GM21619 (cell line): ENCODE measurements at regions not wholly inside any gene's neighbourhood (a gene's known extent, or its start where the extent isn't known, plus 50 kb on each side); places are given as distances from the start of the nearest gene placed in this dataset.
"Not testable (repeated sequence)": the region's sequence is repeated elsewhere in the genome, so short reads cannot be mapped to it uniquely, and the experiment has no call there.

Experiments
- ATAC-seq: cut with Tn5 transposase; IDR thresholded peaks from one replicate; pipeline ENCODE4 v1.9.1; 2021; ENCODE audit not compliant: unreplicated experiment

DNA sequence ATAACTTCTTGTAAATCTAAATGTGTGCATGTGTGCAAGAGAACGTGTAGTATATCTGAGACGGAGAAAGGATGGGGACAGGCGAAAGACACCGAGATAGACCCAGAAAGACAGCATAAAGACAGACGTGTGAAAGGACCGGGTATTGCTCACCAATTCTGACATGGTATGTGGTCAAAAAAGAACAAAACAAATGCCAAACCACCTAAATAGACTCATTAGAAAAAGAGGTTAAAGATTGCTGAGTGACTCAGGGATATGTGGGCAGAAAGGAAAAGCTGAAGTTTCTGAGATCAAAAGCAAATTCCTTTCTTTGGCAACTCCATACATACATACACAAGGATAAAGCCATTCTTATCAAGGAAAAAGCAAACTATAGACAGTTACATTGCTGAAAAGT lies 179.7 kb upstream of the TSC22D1 start:
- ATAC-seq = no peak

DNA sequence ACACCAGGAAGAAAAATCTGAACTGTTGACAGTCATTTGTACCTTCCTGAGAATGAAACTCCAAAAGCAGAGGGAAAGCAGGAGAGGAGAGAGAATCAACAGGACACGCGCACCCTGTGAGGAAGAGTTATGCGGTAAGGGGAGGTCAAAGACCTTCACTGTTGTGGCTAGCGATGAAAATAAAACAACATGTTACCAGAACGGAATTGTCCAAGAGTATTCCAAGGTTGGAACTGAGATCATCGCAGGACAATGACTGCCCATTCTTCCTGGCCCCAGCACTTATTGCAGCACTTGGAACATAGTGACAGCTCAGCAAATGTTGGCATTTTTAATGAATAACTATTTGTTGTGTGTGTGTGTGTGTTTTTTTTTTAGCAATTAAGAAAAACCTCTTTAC lies 176.0 kb upstream of the TSC22D1 start:
- no peak for ATAC-seq

DNA sequence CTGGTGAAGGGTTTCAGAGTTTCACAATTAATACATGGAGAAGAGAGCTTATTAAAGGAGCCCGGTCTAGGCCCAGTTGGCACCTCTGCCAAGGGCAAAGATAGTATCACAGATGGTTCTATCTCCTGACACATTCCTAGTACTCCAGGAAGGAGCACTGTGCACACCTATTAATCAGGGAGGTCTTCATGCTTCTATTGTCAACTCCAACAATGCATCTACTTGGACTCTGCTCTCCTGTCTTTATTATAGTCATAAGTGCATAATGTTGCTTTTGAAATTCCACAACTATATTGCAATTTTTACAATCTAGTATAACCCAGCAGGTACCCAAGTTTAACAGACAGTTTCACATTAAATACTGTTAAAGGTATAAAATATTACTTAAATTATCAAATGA lies 174.5 kb upstream of the TSC22D1 start:
- ATAC-seq = no peak

DNA sequence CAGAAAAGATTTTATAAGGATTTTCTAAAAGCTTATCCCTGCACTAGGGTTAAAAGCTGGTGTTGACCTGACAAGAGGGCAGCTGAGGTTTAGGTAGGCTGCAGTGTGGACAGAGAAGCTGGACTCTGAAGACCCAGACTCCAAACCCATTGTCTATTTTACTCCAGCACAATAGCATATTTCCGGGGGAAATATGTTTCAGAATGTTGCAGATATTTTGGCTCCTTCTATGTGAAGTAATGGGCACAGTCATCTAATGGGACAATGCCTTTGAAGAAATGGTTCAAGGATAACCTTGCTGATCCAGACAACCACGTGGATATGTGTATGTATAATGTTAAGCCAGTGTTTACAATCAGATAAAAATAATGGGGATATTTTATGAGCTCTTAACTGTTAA lies 173.8 kb upstream of the TSC22D1 start:
- no peak for ATAC-seq

DNA sequence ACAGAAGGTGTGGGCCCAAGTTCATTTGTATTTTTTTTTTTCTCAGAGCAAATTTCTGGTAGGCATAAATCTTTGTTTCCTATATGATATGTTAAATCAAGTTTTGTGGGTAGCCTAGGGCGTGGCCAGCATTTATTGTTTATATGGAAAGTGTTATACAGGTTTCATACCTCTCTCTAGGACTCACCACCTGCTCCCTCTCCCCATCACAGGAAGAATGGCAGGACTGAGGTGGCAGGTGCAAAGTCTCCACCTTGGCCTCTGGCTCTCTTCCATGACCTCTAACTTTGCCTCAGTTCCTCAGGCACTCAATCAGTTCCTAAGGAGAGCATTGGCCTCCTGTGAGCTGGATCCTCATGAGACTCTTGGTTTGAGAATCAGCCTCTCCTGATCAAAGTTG lies 172.3 kb upstream of the TSC22D1 start:
- no peak for ATAC-seq

DNA sequence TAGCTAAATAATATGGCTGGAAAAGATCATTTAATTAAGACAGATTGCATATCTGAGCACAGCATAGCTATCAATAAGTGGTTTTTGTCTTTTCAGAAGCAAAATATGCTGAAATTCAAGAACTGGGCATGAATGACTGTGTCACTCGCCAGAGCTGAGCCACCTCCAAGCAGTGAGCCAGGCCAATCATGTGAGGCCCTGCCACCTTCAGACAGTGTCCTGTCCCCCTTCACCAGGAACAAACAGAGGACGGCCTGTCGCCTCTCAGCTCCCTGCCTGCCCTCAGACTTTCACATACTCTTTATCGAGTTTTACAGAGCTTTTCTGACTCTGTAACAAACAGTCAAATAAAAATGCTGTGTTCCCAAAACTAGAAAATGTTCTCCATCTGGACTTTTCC lies 171.0 kb upstream of the TSC22D1 start:
- no peak for ATAC-seq

DNA sequence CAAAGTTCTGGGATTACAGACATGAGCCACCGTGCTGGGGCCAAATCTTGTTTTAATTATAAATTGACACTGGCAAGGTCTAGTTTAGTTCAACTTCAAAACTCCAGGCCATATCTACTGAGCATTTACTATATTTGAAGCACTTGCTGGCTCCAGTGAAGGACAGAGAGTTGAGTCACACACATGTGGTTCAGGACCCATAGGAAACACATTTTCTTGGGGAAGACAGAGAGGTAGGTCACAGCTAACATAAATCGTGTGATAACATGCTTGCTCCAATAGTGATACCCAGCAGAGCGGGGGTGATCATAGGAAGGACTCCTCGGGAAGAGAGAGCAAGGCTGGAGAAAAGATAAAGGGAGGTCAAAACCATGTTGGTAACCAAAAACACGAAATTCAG lies 170.6 kb upstream of the TSC22D1 start:
- no peak for ATAC-seq

DNA sequence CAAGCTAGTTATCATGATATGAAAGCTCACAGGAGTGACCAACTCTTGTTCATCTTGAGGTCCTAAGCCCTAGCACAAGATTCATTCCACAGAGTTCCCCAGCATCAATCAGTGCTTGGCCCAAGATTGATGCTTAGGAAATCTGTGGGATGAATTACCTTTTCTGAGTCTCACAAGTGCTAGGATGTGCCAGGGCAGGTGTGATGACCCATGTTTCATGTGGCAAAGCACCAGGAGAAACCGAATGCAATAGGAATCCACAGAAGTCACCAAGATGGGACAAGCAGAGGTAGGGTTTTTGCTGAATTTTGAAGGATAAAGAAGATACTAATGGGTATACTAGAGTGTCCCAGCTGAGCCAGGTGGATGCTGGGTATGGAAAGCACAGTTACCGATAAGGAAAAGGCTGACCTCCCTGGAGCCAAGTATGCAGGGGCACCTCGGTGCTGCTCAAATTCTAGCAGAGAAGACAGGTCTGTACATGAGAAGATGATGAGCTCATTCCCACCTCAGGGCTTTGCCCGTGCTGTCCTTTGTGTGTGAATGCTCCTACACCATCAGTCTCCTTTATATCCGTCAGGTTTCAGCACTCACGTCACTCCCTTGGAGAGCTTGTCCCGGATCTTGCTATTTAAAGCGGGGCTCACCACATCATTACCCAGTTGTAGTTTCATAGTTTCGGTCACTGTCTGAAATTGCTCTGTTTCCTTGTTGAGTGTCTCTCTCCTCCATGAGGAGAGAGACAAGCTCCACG lies 168.9 kb upstream of the TSC22D1 start:
- ATAC-seq = no peak

DNA sequence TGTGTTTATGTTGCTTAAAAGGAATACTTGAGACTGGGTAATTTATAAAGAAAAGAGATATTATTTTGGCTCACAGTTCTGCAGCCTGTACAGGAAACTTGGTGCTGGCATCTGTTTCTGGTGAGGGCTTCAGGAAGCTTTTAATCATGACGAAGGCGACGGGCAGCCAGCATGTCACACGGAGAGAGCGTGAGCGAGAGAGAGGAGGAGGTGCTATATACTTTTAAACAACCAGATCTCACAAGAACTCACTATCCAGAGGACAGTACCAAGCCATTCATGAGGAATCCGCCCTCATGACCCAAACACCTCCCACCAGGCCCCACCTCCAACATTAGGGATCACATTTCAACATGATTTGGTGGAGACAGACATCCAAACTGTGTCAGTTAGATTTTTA lies 163.4 kb upstream of the TSC22D1 start:
- ATAC-seq = no peak

DNA sequence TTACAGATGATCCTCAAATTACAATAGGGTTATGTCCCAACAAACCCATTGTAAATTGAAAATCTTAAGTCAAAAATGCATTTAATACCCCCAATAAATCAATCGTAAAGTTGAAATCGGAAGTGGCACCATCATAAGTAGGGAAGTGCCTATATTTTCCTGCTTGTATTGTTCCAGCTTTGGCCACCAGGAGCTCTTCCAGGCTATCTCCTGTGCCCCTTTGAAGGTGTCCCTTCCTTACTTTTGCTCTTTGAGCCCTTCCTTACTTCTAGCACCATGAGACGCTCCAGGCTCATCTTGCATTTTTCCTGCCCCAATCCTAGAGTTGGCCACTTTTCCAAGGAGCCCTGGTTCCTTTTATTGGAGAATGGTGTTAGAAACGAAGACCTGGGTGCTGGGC lies 163.0 kb upstream of the TSC22D1 start:
- no peak for ATAC-seq

DNA sequence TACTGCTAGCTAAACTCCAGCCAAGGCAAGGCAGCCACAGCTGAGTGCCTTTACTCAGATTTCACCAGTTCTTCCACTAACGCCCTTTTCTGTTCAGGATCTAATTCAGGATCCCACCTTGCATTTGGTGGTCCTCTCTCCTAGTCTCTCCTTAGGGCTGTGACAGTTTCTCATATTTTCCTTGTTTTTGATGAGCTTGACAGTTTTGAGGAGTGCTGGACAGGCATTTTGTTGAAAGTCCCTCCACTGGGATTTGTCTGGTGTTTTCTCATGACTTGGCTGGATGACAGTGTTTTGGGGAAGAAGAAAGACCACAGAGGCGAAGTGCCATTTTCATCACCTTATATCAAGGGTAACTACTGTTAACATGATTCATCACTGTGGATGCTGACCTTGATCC lies 162.3 kb upstream of the TSC22D1 start:
- no peak for ATAC-seq

DNA sequence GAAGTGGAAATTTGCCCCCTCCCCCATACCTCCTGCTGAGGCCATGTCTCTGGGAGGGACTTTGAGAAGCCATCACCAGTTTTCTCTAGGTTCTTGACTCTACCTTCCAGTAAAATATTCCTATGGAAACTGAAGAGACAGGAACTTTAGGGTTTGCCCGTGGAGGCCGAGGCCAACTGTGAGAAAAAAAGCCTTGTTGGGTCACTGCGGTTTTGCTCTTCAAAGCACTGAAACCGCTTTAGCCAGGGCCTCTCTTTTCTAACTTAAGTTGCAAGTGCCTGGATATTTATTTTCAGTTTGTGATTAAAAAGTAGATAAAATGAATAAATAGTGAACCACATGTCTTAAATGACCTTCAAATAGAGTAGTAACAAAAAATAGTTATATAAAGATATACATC lies 159.7 kb upstream of the TSC22D1 start:
- ATAC-seq = no peak

DNA sequence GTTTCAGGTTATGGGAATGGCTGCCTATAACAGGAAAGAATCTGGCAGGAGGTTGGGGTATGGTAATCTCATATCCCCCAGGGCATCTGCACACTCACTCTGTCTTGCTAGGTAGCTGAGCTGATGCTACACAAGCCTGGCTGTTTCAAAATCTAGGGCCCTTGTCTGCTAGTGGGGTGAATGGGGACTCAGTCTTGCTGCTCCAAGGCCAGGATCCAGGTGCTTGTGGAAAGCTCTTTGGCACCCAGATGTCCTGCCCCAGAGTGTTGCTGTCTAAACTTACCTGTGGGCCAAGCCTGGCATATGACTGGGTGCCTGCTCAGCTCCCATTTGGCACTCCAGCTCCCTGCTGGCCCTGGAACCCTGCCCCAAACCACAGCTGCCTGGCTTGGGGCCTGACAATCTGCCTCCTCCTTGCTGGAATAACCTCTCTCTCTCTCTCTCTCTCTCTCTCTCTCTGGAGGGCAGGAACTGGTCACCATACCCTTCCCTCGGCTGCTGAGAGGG lies 158.1 kb upstream of the TSC22D1 start:
- ATAC-seq = no peak

DNA sequence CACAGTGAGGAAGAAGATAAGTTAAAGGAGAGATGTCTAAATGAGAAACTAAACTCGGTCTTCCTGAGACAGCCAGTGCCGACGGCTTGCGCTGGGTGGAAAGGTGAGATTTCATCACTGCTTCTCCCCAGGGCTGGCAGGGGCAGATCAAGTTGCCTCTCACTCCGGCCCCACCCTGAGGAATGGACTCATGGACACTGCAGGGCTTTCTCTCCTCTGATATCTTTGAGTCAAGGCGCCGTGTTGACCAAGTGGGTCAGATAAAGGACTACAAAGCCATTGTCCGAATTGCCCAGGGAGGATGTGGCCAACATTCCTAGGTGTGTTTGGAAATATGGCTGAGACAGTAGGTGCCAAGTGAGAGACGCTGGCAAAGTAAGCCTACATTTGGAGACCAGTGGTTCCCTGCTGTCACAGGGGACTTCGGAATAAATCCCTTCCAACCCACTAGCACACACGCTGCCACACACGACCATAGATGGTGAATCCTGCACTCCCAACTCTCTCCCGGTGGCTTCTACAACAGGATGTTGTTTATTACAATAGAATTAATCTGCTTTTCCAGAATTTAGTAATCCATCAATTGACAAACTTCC lies 156.5 kb upstream of the TSC22D1 start:
- no peak for ATAC-seq

DNA sequence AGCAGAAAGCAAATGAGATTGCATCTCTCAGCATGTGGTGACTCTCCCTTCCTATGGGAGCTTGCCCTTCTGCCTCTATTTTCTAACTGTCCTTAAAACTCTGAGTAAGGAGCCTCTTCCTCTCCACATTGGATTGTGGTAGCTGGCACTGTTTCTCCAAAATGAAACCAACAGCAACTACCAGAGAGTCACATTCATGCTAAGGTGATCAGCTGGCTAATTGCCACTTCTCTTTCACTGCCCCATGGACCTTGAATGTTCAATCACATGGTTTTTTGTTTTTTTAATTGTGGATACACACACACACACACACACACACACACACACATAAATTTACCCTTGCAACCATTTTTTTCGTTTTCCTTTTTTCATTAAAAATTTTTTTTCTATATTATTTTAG lies 154.7 kb upstream of the TSC22D1 start:
- no peak for ATAC-seq

DNA sequence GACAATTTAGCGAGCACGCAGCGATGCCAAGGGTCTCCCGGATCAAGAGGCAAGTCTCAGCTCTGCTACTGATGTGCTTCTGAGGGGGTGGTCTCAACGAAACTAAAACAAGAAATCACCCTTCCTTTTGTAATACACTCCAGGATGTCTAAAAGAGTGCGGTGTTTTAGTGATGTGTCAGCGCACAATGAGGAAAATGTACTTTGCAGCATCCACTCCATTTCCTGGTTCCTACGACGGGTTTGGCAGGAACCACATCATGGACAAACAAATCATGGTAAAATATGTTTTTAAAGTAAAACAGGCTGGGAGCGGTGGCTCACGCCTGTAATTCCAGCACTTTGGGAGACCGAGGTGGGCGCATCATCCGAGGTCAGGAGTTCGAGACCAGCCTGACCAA lies 154.0 kb upstream of the TSC22D1 start:
- ATAC-seq = no peak

DNA sequence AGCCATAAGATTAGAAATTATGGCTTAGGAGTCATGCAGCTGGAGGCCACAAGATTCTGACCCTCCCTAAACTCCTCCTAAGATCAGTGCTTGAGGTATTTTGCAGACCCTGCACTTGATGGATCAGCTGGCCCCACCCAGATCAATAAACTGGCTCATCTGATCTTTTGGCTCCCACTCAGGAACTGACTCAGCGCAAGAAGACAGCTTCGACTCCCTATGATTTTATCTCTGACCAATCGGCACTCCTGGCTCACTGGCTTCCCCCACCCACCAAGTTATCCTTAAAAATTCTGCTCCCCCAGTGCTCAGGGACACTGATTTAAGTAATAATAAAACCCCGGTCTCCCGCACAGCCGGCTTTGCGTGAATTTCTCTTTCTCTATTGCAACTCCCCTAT lies 151.5 kb upstream of the TSC22D1 start:
- not testable (repeated sequence) for ATAC-seq

DNA sequence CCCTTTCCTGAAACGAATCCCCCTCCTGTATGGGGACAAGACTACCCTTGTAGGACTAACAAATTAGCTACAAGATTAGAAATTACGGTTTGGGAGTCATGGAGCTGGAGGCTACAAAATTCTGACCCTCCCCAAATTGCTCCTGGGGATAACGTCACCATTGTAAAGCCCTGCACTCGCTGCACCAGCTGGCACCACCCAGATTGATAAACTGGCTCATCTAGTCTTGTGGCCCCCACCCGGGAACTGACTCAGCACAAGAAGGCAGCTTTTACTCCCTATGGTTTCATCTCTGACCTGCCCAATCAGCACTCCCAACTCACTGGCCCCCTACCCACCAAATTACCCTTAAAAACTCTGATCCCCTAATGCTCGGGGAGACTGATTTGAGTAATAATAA lies 150.6 kb upstream of the TSC22D1 start:
- no peak for ATAC-seq

DNA sequence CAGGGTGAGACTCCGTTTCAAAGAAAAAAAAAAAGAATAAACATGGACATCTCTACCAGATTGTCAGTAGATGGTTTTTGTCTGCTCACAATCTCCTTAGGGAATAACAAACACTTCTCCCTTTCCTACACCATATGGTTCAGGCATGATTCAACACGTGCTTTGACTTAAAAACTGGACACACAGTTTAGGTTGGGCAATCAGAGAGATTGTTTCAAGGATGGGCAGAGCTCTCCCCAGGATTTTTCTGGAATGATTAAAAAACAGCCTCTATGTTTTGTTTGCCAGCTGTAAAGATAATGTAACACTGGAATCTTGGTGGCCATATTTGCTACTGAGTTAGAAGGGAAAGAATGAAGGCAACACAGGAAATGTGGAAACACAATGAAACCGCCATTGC lies 150.1 kb upstream of the TSC22D1 start:
- ATAC-seq = no peak

DNA sequence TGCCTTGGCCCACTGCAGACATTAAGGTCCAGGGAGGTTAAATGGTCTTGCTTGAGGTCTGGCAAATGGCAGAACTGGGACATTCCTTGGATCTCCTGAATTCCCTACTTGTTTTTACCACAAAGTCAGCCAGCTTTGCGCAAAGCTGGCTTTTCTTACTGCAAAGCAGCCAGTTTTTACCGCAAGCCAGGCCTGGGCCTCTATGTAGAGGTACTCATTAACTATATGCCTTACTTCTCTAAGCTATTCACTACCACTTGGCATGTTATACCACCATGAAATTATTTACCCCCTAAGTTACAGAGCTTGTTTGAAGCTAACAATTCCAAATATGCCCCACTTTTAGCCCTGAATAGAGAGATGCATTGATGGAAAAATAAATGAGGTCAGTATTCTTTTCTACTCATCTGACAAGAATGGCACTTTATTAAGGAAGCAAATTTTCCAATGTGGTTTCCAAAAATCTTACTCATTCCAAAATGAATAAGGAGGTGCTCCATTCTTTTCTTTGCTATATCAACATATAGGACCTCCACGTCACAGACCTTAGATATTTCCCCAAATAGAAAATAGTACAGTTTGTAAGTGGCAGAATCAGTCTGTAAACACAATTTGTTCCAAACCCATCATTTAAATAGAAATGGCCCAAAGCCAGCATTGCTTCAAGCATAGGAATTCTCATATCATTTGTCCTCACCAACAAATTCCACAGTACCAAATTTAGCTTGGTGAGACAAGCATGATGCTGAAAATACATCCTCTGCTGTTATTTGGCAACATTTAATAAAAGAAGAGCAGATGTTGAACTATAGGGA lies 143.9 kb upstream of the TSC22D1 start:
- no peak for ATAC-seq

DNA sequence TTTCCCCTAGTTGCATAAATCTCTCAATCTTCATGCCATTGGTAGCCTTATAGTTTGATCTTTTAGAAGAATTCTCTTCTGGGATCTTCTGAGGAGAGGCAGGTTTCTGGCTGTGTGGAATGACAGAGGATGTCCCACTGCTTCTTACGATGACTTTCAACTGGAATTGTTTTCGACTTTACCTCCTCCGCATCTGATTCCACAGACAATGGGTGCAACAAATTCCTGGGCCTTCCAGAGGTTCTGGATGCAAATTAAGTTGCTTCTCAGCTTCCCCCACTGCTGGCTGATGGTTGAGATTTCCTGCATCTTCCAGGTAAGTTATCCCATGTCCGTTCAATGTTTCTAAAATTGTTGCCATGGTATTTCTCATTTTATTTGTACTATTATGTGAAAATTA lies 142.3 kb upstream of the TSC22D1 start:
- no peak for ATAC-seq
